ENCODE measurements at regions not wholly inside any gene's neighbourhood (a gene's known extent, or its start where the extent isn't known, plus 50 kb on each side); places are given as distances from the start of the nearest gene placed in this dataset.

DNA sequence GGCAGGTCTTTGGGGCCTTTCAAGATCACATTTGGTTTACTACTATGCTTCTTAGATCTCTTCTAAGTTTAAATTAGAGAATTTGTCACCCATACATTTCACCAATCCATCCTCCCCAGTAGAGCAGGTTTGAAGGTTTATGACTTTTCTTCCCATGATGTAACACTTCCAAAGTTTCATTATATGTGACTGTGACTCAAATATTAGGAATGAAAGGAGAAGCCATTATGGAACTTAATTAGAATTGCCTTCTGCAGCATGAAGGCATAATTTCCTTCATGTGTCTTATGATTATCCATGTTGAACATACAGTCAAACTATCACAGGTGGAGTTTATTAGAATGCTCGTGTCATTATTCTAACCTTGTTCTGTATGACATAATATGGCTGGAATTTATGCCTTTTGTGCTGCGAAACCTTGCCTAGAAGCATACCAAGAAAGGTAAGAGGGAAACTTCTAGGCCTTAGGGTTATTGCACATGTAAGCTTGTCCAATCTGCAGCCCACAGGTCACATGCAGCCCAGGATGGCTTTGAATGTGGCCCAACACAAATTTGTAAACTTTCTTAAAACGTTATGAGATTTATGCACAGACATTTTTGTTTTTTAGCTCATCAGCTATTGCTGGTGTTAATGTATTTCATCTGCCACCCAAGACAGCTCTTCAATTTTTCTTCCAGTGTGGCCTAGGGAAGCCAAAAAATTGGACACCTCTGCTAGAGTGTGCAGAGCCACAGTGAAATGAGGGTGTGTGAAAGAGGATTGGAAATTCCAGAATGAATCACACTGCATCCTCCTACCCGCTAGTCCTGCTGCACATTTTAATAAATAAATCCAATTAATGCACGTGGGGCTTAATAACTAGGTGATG lies 133.6 kb downstream of the TMEM26 start:
- H3K27ac ChIP-seq, result no peak overlapping the region

DNA sequence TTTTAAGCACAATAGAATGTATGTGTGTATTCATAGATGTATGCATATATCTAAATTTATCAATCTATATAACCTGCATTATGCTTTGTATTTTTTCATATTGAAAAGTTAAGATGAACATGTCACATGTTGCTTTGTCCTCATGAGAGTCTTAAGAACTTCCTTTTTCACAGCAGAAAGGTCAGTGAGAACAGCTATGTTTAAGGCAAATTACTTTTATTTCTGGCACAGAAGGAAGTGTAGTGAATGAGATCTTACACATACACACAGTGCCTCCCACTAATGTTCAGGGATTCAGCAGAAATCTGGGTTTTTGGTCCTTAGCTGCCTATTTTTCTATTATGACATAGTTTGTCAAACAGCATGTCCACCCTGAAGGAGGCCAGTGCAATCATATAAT lies 134.8 kb downstream of the TMEM26 start:
- Histone ChIP-seq H3K27ac (no peak overlapping the region), H3K4me3 (no peak overlapping the region)

More for the DNA sequence above, 133.6 kb downstream of the TMEM26 start:
- H3K4me3 ChIP-seq, result no peak overlapping the region

DNA sequence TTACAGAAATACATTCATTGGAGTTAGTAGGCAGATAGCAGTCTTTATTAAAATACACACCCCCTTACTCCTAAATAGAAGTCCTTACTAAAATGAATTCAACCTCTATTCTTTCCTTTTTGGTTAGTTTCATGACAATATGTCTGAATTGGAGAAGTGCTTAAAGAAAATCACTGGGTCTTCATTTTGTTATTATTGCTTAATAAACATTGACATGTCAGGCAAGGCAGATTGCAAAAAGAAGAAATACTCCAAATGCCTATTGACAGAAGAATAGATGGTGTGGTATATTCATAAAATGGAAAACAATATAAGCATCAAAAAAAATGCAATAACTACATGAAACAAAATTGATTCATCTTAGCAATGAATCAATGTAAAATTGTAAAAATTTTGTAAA lies 135.5 kb downstream of the TMEM26 start:
- H3K4me3 ChIP-seq, result no peak overlapping the region

DNA sequence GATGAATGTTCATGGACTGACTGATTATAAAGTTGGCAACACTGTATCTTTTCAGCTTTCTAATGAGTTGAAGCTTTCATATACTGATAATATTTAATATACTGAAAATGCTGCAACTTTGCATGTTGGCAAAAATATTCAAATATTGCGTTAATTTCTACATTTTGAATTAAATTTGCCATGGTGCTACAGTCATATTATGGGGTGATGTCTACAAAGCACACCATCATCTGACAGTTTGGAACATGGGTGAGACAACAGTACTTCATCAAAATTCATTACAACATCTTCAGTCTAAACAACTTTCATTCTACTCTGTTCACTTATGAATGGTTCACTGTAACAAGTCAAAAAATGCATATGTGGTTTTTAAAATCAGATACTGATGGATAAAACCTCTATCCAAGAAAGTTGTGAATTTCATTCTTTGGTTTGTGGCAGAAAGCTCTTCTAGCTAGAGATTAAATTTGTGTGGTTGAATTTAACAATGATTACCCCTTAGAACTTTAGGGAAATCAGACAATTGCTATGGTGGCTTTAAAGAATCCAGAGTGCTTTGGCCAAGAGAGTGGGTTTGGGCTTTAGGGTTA lies 136.4 kb downstream of the TMEM26 start:
- no peak overlapping the region for H3K27ac ChIP-seq
- no peak overlapping the region for H3K4me3 ChIP-seq

More for the DNA sequence above, 135.5 kb downstream of the TMEM26 start:
- H3K27ac ChIP-seq, result no peak overlapping the region

DNA sequence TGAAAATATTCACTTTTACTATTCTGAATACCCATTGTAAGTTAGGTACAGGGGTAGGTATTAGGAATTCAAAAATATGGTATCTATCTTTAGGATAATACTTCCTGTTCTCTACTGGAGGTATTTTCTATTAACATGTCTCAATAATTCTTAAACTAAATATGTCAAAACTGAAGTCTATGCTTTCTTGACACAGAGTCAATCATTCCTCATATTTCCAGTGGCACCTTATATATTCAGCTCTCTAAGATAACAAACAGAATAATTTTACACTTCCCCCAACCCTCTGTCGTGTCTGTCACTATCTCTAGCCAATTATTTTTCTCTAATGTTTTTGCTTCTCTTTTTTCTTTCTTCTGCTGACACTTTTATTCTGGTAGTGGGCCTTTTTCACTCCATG lies 138.9 kb downstream of the TMEM26 start:
- no peak overlapping the region for H3K27ac ChIP-seq
- H3K4me3 ChIP-seq, result no peak overlapping the region

DNA sequence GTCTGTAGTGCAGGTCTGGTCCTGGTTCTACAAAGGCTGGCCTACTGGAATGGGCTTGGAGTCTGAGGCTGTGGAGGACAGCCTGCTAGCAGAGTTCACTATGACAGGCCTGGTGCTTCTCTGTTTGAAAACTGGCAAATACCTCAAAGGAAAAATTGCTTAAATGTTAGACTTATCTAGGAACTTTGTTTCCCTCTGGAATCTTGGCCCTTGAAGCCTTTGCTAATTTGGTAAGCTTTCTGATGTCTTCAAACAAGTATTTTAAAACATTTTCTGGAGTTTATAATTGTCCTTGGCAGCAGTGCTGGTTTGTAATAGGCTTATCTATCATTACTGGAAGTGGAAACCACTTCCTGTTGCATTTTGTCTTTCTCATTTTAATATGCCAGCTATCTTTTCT lies 139.7 kb downstream of the TMEM26 start:
- H3K4me3 ChIP-seq, result no peak overlapping the region
- no peak overlapping the region for H3K27ac ChIP-seq

DNA sequence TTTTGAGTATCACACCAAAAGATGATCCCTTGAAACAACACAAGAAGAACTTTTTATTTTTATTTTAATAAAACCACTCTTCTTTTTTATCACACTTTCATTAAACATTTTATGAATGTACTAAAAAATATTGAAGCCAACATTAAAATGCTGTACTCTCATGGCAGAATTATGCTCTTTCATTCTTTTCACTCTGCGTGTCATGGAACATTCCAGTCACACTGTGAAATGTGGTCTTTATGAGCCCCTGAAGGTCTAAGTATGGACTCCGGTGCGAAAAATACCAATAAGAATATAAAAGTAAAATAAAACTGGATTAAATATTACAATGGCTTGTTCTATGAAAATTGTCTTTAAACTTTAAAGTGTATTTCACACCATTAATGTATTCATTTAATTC lies 148.4 kb downstream of the TMEM26 start:
- Histone ChIP-seq H3K4me3 (no peak overlapping the region), H3K27ac (no peak overlapping the region)

DNA sequence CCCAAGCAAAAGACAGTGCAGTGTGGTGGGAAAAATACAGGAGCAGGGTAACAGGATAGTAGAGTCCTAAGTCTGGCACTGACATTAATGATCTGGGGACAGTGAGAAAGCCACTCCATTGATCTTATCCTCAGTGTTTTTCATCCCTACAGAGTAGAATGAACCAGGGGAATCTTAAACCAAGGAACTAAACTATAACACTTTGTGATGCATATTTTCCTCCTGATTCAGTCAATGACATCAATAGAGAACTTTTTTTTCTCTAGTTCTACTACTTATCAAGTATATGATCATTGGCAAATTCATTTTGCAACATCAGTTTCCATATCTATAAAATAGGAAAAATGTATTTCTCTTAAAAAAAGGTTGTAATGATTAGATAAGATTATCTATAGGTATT lies 151.1 kb downstream of the TMEM26 start:
- H3K27ac ChIP-seq, result peak overlapping the region in 1 of 21 experiments; percentile 9
- H3K4me3 ChIP-seq, result no peak overlapping the region

DNA sequence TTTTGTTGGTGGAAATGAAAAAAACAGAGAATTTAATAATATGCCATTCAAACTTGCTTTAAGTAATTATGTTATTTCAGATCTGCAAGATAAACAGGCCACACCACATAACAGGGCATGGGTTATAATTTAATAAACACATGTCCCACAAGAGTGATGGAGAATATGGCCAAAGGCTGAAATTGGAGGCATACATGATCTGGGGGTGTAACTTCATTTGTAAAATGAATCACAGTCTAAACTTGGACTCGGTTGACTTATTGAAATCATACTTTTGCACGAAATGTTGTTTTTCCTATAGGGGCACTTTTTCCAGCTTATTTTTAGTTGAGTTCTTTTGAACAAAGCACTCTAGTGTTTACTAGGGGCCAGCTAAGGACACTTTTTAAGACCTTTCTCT lies 151.6 kb downstream of the TMEM26 start:
- no peak overlapping the region for H3K4me3 ChIP-seq
- H3K27ac ChIP-seq, result peak overlapping the region in 1 of 21 experiments; percentile 9

DNA sequence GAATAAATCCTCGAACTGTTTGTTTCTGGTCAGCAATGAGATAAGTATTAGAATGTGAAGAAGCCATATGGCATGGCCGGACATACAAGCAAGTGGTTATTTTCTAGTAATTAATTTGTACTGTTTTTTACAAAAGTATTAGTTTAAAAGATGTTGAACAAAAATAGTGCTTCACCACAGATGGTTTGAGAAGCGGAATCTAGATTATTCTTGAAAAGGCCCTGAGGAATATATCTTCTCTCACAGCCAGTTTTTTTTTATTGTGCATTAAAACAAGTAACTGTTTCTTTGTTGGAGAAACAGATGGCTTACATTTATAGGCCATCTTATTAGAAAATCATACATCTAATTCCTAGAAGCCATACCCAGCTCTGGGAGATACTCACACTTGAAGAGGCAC lies 153.3 kb downstream of the TMEM26 start:
- H3K27ac ChIP-seq, result no peak overlapping the region
- H3K4me3 ChIP-seq, result no peak overlapping the region

DNA sequence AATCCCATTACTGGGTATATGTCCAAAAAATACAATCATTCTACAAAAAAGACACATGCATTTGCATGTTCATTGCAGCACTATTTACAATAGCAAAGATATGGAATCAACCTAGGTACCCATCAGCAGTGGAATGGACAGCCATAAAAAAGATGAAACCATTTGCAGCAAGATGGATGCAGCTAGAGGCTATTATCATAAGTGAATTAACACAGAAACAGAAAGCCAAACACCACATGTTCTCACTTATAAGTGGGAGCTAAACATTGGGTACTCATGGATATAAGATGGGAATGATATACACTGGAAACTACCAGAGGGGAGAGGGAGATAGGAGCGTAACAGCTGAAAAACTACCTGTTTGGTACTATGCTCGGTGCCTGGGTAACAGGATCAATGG lies 154.0 kb downstream of the TMEM26 start:
- Histone ChIP-seq H3K27ac (no peak overlapping the region), H3K4me3 (no peak overlapping the region)

DNA sequence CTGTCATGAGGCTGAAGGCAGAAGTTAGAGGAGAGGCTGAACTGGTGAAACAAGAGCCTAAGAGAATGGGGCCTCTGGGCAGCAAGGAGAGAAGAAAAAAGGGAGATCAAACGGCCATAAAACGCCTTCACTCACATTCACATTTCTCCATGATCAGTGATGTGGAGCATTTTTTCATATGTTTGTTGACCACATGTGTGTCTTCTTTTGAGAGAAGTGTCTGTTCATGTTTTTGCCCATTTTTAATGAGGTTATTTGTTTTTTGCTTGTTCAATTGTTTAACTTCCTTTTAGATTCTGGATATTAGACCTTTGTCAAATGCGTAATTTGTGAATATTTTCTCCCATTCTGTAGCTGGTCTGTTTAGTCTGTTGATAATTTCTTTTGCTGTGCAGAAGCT lies 155.0 kb downstream of the TMEM26 start:
- Histone ChIP-seq H3K27ac (no peak overlapping the region), H3K4me3 (no peak overlapping the region)

DNA sequence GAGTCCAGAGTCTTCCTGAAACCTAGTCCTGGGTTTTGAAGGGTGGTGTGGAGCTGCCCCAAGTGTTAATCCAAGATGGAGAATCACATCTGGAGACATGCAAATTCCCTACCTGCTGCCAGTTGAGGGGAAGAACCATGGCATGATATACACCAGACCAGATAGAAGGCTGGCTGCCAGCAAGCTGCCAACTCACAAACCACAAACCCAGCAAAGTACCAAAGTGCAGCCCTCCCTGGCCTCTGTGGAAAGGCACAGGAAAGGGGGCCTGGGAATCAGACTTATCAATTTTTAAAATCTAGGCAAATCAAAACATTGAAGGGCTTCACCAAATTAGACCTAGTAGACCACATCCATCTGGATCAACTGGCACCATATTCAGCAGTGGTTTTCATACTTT lies 157.0 kb downstream of the TMEM26 start:
- Histone ChIP-seq H3K4me3 (no peak overlapping the region), H3K27ac (no peak overlapping the region)

DNA sequence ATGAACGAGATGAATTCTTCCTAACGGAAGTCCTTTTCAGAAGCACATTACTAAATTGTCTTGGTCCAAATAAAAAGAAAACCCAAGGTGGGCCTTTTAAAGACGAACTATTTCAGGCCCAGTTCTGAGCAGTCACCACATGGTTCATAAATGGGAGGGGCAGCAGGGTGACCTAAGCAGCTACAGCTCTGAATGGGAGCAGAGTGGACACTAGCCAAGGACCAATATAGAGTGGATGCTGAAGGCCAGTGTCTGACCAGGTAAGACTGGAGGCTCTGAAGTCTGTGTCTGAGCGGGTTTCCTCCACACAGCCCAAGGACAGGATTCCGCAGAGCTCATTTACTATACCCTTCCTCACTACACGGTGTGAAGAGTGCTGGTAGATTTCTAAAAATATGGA lies 159.1 kb downstream of the TMEM26 start:
- H3K4me3 ChIP-seq, result no peak overlapping the region
- H3K27ac ChIP-seq, result no peak overlapping the region

DNA sequence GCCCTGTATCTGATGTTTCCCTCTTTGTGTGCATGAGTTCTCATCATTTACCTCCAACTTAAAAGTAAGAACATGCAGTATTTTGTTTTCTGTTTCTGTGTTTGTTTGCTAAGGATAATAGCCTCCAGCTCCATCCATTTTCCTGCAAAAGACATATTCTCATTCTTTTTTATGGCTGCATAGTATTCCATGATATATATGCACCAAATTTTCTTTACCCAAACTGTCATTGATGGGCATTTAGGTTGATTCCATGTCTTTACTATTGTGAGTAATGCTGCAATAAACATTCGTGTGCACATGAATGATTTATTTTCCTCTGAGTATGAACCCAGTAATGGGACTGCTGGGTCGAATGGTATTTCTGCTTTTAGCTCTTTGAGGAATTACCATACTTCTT lies 163.4 kb downstream of the TMEM26 start:
- no peak overlapping the region for H3K27ac ChIP-seq
- H3K4me3 ChIP-seq, result no peak overlapping the region

DNA sequence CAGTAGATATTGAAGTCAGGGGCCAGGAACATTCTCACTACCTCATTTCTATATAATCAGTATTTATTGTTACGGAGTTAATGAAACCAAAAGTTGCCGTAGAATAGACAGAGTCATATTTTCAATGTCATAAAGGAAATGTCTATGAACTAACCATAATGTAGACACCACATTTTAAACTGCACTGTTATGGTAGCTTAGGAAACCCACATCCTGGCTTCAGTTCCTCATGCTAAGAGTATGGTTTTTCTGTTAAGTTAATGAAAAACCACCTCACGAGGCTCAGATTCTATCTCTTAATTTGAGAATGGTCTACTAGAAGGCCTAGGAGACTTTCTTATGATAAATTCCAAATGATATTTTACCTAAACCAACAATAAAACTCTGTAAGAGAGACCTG lies 166.5 kb downstream of the TMEM26 start:
- Histone ChIP-seq H3K27ac (peak overlapping the region in 1 of 21 experiments; percentile 38), H3K4me3 (no peak overlapping the region)

DNA sequence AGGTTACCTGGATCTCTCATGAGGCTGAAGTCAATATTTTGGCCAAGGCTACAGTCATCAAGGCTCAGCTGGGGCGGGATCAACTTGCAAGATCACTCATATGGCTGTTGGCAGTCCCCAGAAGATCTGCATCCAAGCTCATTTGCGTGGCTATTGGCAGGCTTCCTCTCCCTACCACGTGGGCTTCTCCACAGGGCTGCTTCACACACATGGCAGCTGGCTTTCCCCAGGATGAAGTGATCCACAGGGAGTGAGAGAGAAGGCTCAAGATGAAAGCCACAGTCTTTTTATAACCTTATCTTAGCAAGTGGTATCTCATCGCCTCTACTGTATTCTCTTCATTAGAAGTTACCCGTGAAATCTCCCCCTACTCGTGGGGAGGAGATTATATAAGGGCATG lies 167.4 kb downstream of the TMEM26 start:
- Histone ChIP-seq H3K4me3 (no peak overlapping the region), H3K27ac (peak overlapping the region in 1 of 21 experiments; percentile 38)

DNA sequence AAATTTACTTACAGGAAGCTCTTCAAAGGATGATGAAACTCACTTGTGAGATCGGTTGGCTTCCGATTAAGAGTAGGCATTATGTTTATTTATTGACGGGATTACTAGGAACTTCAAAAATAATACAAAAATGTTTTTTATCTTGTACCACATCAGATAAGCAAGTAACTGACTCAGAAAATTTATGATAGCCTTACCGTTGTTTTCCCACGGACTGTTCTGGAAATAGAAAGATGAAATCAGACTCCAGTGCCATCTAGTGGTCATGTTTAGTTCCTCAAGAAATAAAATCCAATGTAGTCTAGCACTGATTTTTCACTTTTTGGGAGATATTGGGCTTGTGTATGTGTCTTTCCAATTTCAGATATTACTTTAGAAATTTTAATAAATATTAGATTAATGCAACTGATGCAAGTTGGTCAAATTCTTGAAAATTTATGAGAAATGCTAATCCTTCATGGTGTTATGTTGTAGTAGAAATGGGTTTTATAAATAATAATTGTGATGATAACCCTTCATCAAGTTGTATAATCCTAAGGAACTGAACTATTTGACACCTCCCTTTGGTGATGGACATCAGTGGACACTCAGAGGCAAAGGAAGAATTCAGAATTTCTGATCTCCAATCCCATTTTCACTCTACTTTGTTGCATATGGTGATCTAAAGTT lies 168.8 kb downstream of the TMEM26 start:
- Histone ChIP-seq H3K4me3 (no peak overlapping the region), H3K27ac (no peak overlapping the region)

DNA sequence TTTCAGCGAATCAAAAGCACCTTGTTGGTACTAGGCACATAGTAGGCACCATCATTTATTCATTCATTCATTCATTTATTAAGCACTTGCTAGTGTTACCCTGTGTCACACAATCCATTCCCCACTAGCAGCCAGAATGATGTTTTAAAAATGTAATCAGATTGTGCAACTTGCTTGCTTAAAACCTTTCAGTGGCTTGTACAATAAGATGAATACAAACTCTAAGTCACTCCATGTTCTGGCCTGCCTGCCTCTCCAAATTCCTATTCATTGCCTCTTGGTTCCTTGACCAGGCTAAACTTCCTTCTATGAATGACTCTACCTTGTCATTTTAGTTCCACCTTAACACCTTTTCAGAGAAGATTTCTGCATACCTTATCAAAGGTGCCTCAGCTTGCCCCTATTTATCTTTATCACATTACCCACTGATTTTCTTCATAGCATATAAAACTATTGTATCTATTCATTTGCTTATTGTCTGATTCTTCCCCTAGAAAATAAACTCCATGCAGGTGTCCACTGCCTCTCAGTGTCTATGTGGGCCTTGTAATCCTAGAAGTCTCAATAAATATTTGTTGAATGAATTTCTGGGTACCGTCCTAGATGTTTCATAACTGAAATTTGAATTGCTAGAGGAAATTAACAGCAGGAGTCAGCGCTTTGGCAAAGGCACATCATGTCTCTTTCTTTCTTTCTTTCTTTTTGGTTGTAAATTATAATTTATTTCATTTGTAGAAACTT lies 169.5 kb downstream of the TMEM26 start:
- no peak overlapping the region for H3K27ac ChIP-seq
- no peak overlapping the region for H3K4me3 ChIP-seq

DNA sequence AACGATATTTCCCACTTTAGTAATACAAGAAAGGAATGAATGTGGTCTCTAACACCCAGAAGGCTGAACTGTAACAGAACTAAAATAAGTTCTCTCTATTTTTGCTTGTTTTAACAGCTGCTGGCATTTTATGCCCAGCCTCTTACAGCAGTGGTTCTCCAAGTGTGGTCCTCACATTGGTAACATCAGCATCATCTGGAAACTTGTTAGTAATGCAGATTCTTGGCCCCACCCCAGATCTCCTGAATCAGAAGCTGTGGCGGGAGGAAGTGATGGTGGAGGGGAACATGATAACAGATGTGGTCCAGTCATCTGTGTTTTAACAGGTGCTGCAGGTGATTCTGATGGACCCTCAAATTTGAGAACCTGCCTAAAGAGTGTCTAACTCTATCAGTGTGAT lies 170.1 kb downstream of the TMEM26 start:
- no peak overlapping the region for H3K4me3 ChIP-seq
- H3K27ac ChIP-seq, result no peak overlapping the region

Data from skin epidermis (tissue), 12 donors.